Breast epithelium (tissue), 3 donors: ENCODE measurements at regions not wholly inside any gene's neighbourhood (a gene's known extent, or its start where the extent isn't known, plus 50 kb on each side); places are given as distances from the start of the nearest gene placed in this dataset.
A peak's percentile ranks its signal among the peaks of the same experiment; 100 is the strongest.

Experiments used
- CTCF ChIP-seq, 3 donors: fragments of 450-650 bp; IDR thresholded peaks; one replicate each; pipeline ENCODE4 v1.5.1; 2016 to 2017; ENCODE audit warnings: antibody characterized with exemption in 3 of 3, mild to moderate bottlenecking in 3 of 3, moderate library complexity in 3 of 3
- POLR2A ChIP-seq: fragments of 450-650 bp; IDR thresholded peaks from one replicate; pipeline ENCODE4 v1.6.1; 2016; ENCODE audit warnings: antibody characterized with exemption, mild to moderate bottlenecking, moderate library complexity
- POLR2AphosphoS5 ChIP-seq, 3 donors: sonication (generic); formaldehyde crosslinking; IDR thresholded peaks; one replicate each; pipeline ENCODE4 v1.6.1; 2017; ENCODE audit warnings: antibody characterized with exemption in 3 of 3

- TF ChIP-seq CTCF (IDR thresholded peaks at IDR 0.05) (peak; percentile 63 to 70 (median 65)), POLR2AphosphoS5 (IDR thresholded peaks at IDR 0.05) (no peak), POLR2A (no peak)
Observed at GRCh38 chr5:54844905-54845566, 140.4 kb downstream of the ESM1 start.
